ENCODE measurements at regions not wholly inside any gene's neighbourhood (a gene's known extent, or its start where the extent isn't known, plus 50 kb on each side); places are given as distances from the start of the nearest gene placed in this dataset.

GRCh38 chr5:38670878-38671277 lies 114.4 kb upstream of the LIFR start:
- TF ChIP-seq, protein P1, sequence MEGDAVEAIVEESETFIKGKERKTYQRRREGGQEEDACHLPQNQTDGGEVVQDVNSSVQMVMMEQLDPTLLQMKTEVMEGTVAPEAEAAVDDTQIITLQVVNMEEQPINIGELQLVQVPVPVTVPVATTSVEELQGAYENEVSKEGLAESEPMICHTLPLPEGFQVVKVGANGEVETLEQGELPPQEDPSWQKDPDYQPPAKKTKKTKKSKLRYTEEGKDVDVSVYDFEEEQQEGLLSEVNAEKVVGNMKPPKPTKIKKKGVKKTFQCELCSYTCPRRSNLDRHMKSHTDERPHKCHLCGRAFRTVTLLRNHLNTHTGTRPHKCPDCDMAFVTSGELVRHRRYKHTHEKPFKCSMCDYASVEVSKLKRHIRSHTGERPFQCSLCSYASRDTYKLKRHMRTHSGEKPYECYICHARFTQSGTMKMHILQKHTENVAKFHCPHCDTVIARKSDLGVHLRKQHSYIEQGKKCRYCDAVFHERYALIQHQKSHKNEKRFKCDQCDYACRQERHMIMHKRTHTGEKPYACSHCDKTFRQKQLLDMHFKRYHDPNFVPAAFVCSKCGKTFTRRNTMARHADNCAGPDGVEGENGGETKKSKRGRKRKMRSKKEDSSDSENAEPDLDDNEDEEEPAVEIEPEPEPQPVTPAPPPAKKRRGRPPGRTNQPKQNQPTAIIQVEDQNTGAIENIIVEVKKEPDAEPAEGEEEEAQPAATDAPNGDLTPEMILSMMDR (IDR thresholded peaks at IDR 0.05): no peak
- no peak for TF ChIP-seq POLR2A (IDR thresholded peaks at IDR 0.05)

All from right lobe of liver (tissue), 4 donors.